ENCODE measurements at regions not wholly inside any gene's neighbourhood (a gene's known extent, or its start where the extent isn't known, plus 50 kb on each side); places are given as distances from the start of the nearest gene placed in this dataset.
"Not testable (repeated sequence)": the region's sequence is repeated elsewhere in the genome, so short reads cannot be mapped to it uniquely, and the experiment has no call there.

- DNase-seq = no peak
Measured at GRCh38 chr5:174567506-174568141, 156.8 kb upstream of the MSX2 start.

DNA sequence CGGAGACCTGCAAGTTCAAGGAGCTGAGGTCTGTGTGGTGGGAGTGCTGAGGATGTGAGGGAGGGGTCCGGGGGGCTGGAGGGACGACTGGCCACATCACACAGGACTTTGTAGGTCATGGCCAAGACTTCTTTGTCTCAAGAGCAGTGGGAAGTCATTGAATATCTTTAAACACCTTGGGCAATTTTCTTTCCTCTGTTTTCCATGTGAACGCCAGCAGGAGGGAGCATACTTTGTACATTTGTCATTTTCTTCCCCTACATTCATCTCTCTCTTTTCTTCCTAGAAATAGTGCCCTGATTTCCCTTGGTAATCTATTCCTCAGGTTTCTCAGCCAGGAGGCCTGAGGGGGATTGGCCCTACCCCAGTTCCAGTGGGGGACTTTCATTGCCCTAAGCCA is 153.7 kb upstream of the MSX2 start:
- no peak for DNase-seq

DNA sequence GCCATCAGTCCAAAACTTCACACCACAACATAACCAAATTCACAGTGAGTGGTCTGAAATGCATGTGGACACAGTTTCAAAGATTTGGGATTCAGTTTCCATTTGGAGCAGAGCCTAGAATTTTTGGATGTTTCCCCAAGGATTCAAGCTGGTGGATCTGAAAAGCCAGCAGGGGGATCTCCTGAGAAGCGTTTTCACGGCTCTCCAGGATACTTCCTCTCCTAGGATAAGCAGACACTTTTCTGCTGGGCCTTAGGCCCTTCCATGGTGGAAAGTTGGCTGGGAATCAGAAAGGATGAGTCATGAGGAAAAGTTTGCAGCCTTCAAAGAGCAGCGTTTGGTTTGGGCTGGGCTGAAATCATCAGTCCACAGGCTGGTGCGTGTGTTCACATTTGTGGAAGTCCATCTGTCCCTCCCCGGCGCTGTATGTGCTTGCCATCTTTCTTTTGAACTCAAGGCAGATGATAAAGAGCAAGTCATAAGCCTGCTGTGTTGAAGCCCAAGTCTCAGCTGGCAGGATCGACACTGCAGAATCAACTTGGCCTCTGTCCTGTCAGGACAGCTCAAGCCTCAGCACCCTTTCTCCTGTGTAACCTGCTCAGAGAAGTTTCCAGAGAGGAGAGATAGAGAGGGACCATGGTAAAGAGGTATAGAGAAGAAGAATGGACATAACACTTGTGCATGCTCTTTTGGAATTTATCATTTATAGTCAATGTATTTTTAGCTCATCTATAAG is 152.6 kb upstream of the MSX2 start:
- DNase-seq = no peak

DNA sequence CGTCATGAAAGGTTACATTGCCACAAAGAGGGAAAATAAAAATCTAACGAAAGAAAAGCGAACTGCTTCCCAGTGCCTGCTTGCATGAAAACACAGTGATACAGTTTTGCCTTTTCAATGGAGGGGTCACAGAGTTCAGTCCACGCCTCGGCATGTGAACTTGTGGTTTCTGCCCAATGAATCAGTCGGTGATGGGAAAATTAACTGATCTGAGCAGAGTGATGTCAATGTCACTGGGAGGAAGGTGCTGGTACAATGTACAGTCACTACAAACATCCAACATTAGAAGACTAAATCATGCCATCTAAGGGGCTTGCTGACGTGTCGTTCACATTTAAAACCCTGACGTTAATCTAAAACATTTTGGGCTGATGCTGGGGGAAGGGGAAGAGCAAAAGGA is 151.8 kb upstream of the MSX2 start:
- no peak for DNase-seq

GRCh38 chr5:174573221-174573994 is 151.0 kb upstream of the MSX2 start:
- no peak for DNase-seq

- DNase-seq = no peak
Measured at GRCh38 chr5:174575043-174575442, 149.3 kb upstream of the MSX2 start.

- no peak for DNase-seq
Measured at GRCh38 chr5:174576042-174576441, 148.3 kb upstream of the MSX2 start.

DNA sequence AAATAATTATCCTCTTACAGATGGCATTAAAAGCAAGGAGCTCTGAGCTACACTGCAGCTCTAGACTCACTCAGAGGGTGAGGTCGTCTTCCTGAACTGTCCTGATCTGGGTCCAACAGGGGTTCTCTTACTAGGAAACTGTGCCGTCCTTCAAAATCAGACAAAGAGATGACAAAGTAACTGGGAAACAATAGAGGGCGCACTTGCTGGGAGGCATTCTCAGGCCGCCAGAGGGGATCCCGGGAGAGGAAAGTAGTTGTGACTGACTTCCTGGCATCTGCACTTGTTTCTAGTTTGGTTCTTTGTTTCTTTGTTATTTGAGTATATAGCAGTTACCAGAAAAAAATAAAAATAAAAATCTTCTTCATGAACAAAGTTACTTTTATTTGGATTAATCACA is 142.9 kb upstream of the MSX2 start:
- no peak for DNase-seq

GRCh38 chr5:174581894-174582293 is 142.5 kb upstream of the MSX2 start:
- DNase-seq = no peak

DNA sequence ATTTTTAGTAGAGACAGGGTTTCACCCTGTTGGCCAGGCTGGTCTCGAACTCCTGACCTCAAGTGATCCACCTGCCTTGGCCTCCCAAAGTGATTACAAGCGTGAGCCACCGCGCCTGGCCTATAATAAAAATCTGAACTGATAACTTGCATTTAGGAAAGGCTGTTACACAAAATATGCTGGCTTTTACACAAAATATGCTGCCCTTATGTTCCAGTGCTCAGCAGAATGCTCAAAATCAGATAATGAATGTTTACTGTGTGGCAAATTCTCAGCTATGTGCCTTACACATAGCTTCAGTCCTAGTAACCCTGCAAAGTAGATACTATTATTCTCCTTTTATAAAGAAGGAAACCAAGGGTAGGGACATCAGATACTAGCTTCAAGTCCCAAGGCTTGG is 141.3 kb upstream of the MSX2 start:
- no peak for DNase-seq

DNA sequence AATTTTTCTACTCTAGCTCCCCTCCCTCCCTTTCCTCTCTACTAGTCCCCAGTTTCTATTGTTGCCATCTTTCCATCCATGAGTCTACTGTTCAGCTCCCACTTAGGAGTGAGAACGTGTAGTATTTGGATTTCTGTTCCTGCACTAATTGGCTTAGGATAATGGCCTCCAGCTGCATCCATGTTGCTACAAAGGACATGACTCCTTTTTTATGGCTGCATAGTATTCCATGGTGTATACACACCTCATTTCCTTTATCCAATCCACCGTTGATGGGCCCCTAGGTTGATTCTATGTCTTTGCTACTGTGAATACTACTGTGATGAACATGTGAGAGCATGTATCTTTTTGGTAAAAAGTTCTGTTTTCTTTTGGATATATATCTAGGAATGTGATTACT is 138.9 kb upstream of the MSX2 start:
- DNase-seq = no peak

GRCh38 chr5:174586163-174586562 is 138.2 kb upstream of the MSX2 start:
- DNase-seq = not testable (repeated sequence)

DNA sequence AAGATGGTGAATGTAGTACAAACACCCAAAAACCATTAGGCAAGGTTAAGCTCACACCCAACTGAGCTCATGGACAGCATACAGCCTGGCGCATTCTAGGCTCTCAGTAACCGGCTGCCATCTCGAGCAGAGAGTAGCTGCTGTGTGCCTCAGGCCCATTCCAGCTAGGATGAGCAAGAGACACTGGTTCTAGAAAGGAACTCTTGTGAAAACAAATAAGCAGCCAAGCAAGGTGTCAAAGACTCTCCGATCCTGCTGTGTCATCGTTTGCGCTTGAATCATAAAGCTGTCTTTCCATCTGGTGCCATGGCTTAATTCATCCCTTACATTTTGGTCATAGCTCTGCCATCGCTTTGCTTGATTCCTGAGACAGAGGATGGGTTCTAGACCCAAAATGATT is 135.4 kb upstream of the MSX2 start:
- DNase-seq = no peak

DNA sequence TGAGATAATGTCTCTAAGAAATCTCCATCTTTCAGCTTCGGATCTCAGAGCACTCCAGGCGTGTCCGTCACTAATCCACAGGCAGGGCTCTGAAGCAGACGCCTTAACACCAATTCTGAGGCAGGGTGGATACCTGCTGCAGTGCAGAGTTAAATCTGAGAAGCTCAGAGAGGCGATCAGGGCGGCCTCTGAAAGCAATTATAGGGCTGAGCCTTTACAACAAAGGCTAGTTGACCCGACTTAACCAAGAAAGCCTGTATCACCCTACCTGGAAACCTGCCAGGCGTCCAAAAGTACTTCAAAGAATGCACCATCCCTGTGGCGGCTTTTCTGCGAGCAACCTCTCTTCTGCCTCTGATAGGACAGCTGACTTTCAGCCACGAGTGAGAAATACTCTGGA is 134.8 kb upstream of the MSX2 start:
- no peak for DNase-seq

GRCh38 chr5:174590820-174591219 is 133.6 kb upstream of the MSX2 start:
- DNase-seq = no peak

- DNase-seq = no peak
Measured at GRCh38 chr5:174596429-174596828, 128.0 kb upstream of the MSX2 start.

GRCh38 chr5:174599992-174600391 is 124.4 kb upstream of the MSX2 start:
- DNase-seq = no peak

- DNase-seq = no peak
Measured at GRCh38 chr5:174601946-174602345, 122.4 kb upstream of the MSX2 start.

GRCh38 chr5:174606153-174606552 is 118.2 kb upstream of the MSX2 start:
- no peak for DNase-seq

- DNase-seq = no peak
Measured at GRCh38 chr5:174606646-174607045, 117.7 kb upstream of the MSX2 start.

DNA sequence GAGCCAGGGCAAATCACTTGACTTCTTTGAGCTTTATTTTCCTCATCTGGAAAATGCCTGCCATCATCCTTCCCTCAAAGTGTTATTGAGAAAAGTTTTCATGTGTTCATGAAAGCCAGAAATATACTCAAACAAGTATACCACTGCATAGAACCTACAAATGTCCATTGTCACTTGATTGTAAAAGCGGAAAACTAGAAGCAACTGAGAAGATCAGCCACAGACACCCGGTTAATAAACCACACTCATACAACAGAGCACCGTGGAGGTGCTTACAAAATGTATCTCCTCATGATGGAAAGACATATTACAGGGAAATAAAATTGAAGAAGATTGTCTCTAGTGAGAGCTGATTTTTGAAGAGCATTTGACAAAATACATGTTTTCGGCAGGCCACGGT is 117.2 kb upstream of the MSX2 start:
- DNase-seq = no peak

DNA sequence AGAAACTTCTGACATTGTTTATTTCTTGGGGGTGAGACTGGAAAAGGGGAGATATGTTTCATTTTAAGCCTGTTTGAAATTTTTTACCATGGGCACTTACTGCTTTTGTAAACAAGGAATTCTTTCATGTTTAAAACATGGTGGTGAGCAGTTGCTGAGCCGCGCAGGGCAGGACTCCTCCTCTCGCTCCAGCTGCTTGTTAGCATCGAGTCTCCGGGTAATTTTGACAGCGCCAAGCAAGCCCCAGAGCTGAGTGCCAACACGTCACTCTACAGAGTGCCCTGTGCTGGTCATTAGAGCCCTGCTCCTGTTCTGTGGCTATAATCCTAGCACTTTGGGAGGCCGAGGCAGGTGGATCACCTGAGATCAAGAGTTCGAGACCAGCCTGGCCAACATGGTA is 116.5 kb upstream of the MSX2 start:
- DNase-seq = no peak

DNA sequence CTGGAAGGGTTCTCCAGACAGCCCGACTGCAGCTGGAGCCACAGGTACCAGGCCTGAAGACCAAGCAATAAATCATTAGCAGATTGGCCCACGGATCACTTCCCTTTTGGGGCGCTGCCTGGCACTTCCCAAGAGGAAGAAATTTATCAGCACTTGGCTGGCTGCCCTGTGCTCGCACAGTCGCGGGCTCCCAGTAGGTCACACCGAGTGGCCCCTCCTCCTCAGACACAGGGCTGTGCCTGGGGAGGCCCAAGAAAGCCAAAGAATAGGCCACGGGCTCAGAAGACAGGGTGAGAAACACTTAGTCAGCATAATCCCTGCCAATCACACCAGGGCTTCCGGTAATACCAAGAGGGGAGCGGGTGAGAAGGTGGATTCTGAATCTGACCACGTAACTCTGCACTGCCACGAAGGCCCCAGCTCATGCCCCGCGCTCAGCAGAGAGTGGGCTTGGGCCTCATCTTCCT is 115.7 kb upstream of the MSX2 start:
- no peak for DNase-seq

GRCh38 chr5:174609116-174609515 is 115.3 kb upstream of the MSX2 start:
- no peak for DNase-seq

All from activated CD8-positive, alpha-beta memory T cell treated with anti-CD3 and anti-CD28 coated beads, Interleukin-2, amount 50 U/mL, for 48 hours (primary cell).